ENCODE measurements at regions not wholly inside any gene's neighbourhood (a gene's known extent, or its start where the extent isn't known, plus 50 kb on each side); places are given as distances from the start of the nearest gene placed in this dataset.

- Histone ChIP-seq H2BK12ac (ENCODE audit: low read depth, low read length) (no peak overlapping the region), H3K27me3 (replicated peaks in 1 of 4; ENCODE audit: control insufficient read depth in 3 of 4, extremely low read depth in 1 of 4, insufficient read depth in 3 of 4, low read length in 3 of 4) (no peaks in the 10 kb centered on the region), H3K79me1 (ENCODE audit: low read depth, low read length) (no peaks in the 10 kb centered on the region), H2AK5ac (ENCODE audit: low read depth, low read length) (no peak overlapping the region), H3K9ac (replicated peaks in 1 of 4; ENCODE audit: extremely low read depth in 1 of 4, low read depth in 3 of 4, low read length in 3 of 4) (no peak overlapping the region), H3K4me2 (ENCODE audit: insufficient read depth in 1 of 2, low read depth in 2 of 2, low read length in 2 of 2) (no peak overlapping the region), H2BK20ac (ENCODE audit: low read length) (no peak overlapping the region), H3K56ac (replicated peaks; ENCODE audit: insufficient read length, low read depth, low read length) (no peak overlapping the region), H2BK120ac (replicated peaks; ENCODE audit: low read depth, low read length) (no peak overlapping the region), H3K18ac (ENCODE audit: extremely low read depth, low read length) (no peak overlapping the region), H3K14ac (ENCODE audit: insufficient read length) (no peak overlapping the region), H2AFZ (ENCODE audit: low read length) (no peak overlapping the region), H3K79me2 (ENCODE audit: control insufficient read depth in 1 of 2, insufficient read depth in 2 of 2, low read length in 2 of 2) (no peaks in the 10 kb centered on the region), H4K91ac (replicated peaks; ENCODE audit: insufficient read length, low read length) (no peak overlapping the region), H3K9me3 (ENCODE audit: insufficient read depth in 2 of 2, low read depth in 1 of 2, low read length in 1 of 2) (no peaks in the 10 kb centered on the region), H3K23ac (ENCODE audit: insufficient read length) (no peak overlapping the region), H3K27ac (ENCODE audit: low read depth, low read length) (no peak overlapping the region), H3K36me3 (ENCODE audit: control insufficient read depth in 2 of 4, insufficient read depth in 4 of 4, low read length in 3 of 4) (no peaks in the 10 kb centered on the region), H3K4ac (replicated peaks; ENCODE audit: insufficient read length, low read depth, low read length) (no peak overlapping the region), H3K4me1 (replicated peaks in 1 of 4; ENCODE audit: control insufficient read depth in 3 of 4, insufficient read depth in 4 of 4, low read length in 3 of 4) (no peaks in the 10 kb centered on the region), H3K4me3 (ENCODE audit: extremely low read depth in 1 of 4, insufficient read depth in 2 of 4, low read depth in 3 of 4, low read length in 4 of 4) (no peak overlapping the region), H4K8ac (ENCODE audit: extremely low read depth, insufficient read depth, low read length) (no peak overlapping the region), H4K5ac (ENCODE audit: insufficient read length, low read depth, low read length) (no peak overlapping the region), H4K20me1 (replicated peaks in 1 of 2; ENCODE audit: control insufficient read depth in 1 of 2, insufficient read depth in 2 of 2, low read length in 2 of 2) (no peaks in the 10 kb centered on the region), H3K23me2 (ENCODE audit: low read depth, low read length) (no peaks in the 10 kb centered on the region; the same call in 1 of the 2 replicates), H2BK15ac (ENCODE audit: low read length) (no peak overlapping the region), H2BK5ac (ENCODE audit: low read depth, low read length) (no peak overlapping the region)
- no peak for FAIRE-seq
- ChIA-PET POLR2A (ENCODE audit: partially characterized antibody) (no interaction called here), CTCF (ENCODE audit: partially characterized antibody) (interaction anchor here (6.2 kb wide), 1 partner anchor 134 kb away, joined by 58 read pairs; no protein-coding TSS in a partner anchor)
- WGBS, 2 experiments (ENCODE audit: extremely low coverage in 1 of 2, insufficient coverage in 1 of 2, insufficient read length in 1 of 2, insufficient replicate concordance in 2 of 2, low coverage in 1 of 2, low lambda C conversion rate in 2 of 2, missing lambda C conversion rate in 1 of 2) = 88% methylated on average over 1 of the region's 1 CpG; no CpG with 5 or more reads in 1 of the 2 experiments
- DNase-seq (ENCODE audit: low read depth in 1 of 2, low spot score in 2 of 2) = no peak
- TF ChIP-seq BCL11A (IDR thresholded peaks at IDR 0.05; ENCODE audit: low read depth in 2 of 2, low read length in 2 of 2) (no peak), POU5F1 (IDR thresholded peaks at IDR 0.05; ENCODE audit: low read depth, low read length) (no peak), ATF3 (IDR thresholded peaks at IDR 0.05; ENCODE audit: insufficient read depth, low read depth, low read length) (no peak), SIX5 (IDR thresholded peaks at IDR 0.05; ENCODE audit: low read depth, low read length) (no peak), TAF1 (IDR thresholded peaks at IDR 0.05; ENCODE audit: low read depth, low read length) (no peak), SAP30 (IDR thresholded peaks at IDR 0.05; ENCODE audit: insufficient read depth, insufficient replicate concordance, low read length) (no peak), GTF2F1 (IDR thresholded peaks at IDR 0.05; ENCODE audit: borderline replicate concordance, low read depth, low read length) (no peak), HDAC2 (IDR thresholded peaks at IDR 0.05; ENCODE audit: borderline replicate concordance in 1 of 2, low read depth in 2 of 2, low read length in 2 of 2) (no peak), TEAD4 (IDR thresholded peaks at IDR 0.05; ENCODE audit: low read depth, low read length) (no peak), NRF1 (IDR thresholded peaks at IDR 0.05; ENCODE audit: low read depth, low read length) (no peak)
- TF ChIP-seq, protein P1, sequence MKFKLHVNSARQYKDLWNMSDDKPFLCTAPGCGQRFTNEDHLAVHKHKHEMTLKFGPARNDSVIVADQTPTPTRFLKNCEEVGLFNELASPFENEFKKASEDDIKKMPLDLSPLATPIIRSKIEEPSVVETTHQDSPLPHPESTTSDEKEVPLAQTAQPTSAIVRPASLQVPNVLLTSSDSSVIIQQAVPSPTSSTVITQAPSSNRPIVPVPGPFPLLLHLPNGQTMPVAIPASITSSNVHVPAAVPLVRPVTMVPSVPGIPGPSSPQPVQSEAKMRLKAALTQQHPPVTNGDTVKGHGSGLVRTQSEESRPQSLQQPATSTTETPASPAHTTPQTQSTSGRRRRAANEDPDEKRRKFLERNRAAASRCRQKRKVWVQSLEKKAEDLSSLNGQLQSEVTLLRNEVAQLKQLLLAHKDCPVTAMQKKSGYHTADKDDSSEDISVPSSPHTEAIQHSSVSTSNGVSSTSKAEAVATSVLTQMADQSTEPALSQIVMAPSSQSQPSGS (IDR thresholded peaks at IDR 0.05; ENCODE audit: low read length) = no peak
Measured at GRCh38 chrX:13511241-13511943, 58.0 kb upstream of the EGFL6 start.

Data from H1 (cell line).